CD14-positive monocyte (primary cell): ENCODE measurements at regions not wholly inside any gene's neighbourhood (a gene's known extent, or its start where the extent isn't known, plus 50 kb on each side); places are given as distances from the start of the nearest gene placed in this dataset.

Source experiments
- DNase-seq, 3 donors: peaks; one replicate each; pipeline ENCODE4 v3.0.0-alpha.2; 2011 to 2022
- H2AFZ ChIP-seq: 2 replicates; pipeline ENCODE4 v1.6.0; 2012; ENCODE audit warnings: mild to moderate bottlenecking, low read depth, low read length, inconsistent platforms; ENCODE audit not compliant: insufficient read depth, poor library complexity, severe bottlenecking
- H3K27ac ChIP-seq, 2 donors: 1 replicate in 1 of 2; 2 replicates in 1 of 2; pipeline ENCODE4 v1.5.1; 2012 to 2013; ENCODE audit warnings: low read length in 2 of 2, control low read depth in 1 of 2, inconsistent platforms in 1 of 2, low read depth in 1 of 2, mild to moderate bottlenecking in 1 of 2
- H3K27me3 ChIP-seq, 2 donors: one replicate each; pipeline versions ENCODE4 v1.6.0 to v1.6.1; 2011 to 2013; ENCODE audit warnings: low read length in 2 of 2; ENCODE audit not compliant: control insufficient read depth in 2 of 2, insufficient read depth in 2 of 2
- H3K36me3 ChIP-seq, 2 donors: replicated peaks in 1 of 2; 1 replicate in 1 of 2; 2 replicates in 1 of 2; pipeline versions ENCODE4 v1.5.1 to v1.6.1; 2012 to 2013; ENCODE audit warnings: low read length in 2 of 2, control low read depth in 1 of 2, inconsistent platforms in 1 of 2, mild to moderate bottlenecking in 1 of 2; ENCODE audit not compliant: insufficient read depth in 2 of 2, control insufficient read depth in 1 of 2
- H3K4me1 ChIP-seq, 2 donors: 1 replicate in 1 of 2; 2 replicates in 1 of 2; pipeline versions ENCODE4 v1.5.1 to v1.6.1; 2012 to 2013; ENCODE audit warnings: low read length in 2 of 2, control low read depth in 1 of 2, inconsistent platforms in 1 of 2, mild to moderate bottlenecking in 1 of 2, moderate library complexity in 1 of 2; ENCODE audit not compliant: insufficient read depth in 2 of 2, control insufficient read depth in 1 of 2
- H3K4me2 ChIP-seq: replicated peaks from 2 replicates; pipeline ENCODE3; 2012; ENCODE audit warnings: low read length, moderate library complexity, mild to moderate bottlenecking; ENCODE audit not compliant: poor library complexity, severe bottlenecking; ENCODE audit errors: extremely low read depth
- H3K4me3 ChIP-seq, 3 experiments: fragments of 200-600 bp in 1 of 3; sonication (generic) in 1 of 3; replicated peaks in 1 of 3; 1 replicate in 2 of 3; 2 replicates in 1 of 3; pipeline ENCODE4 v1.5.1; 2011 to 2013; ENCODE audit warnings: low read length in 3 of 3, mild to moderate bottlenecking in 3 of 3, control low read depth in 2 of 3, low read depth in 2 of 3, inconsistent platforms in 1 of 3, moderate library complexity in 1 of 3
- H3K79me2 ChIP-seq: 2 replicates; pipeline ENCODE4 v1.6.0; 2012; ENCODE audit warnings: mild to moderate bottlenecking, control low read depth, inconsistent platforms, low read length, moderate library complexity; ENCODE audit not compliant: insufficient read depth
- H3K9ac ChIP-seq: 2 replicates; pipeline ENCODE4 v1.6.0; 2017; ENCODE audit warnings: low read length, mild to moderate bottlenecking; ENCODE audit not compliant: insufficient read depth, poor library complexity, severe bottlenecking
- H3K9me3 ChIP-seq, 2 donors: replicated peaks in 1 of 2; 1 replicate in 1 of 2; 2 replicates in 1 of 2; pipeline versions ENCODE4 v1.5.1 to v1.6.1; 2012 to 2013; ENCODE audit warnings: low read length in 2 of 2, control low read depth in 1 of 2; ENCODE audit not compliant: control insufficient read depth in 1 of 2, insufficient read depth in 1 of 2
- H4K20me1 ChIP-seq: 2 replicates; pipeline ENCODE4 v1.6.0; 2012; ENCODE audit warnings: mild to moderate bottlenecking, low read length, control low read depth, moderate library complexity; ENCODE audit not compliant: insufficient read depth
- H3K27ac Mint-ChIP-seq, 7 donors: one replicate each; pipeline ENCODE4 v1.8.0; 2020; ENCODE audit warnings: mild to moderate bottlenecking in 7 of 7, mixed read lengths in 7 of 7, moderate library complexity in 6 of 7, inconsistent platforms in 2 of 7
- H3K27me3 Mint-ChIP-seq, 3 donors: one replicate each; pipeline ENCODE4 v1.8.0; 2021 to 2022; ENCODE audit warnings: low read depth in 3 of 3, mild to moderate bottlenecking in 3 of 3, mixed read lengths in 3 of 3, moderate library complexity in 3 of 3, inconsistent platforms in 1 of 3
- H3K36me3 Mint-ChIP-seq, 2 donors: one replicate each; pipeline ENCODE4 v1.8.0; 2020; ENCODE audit warnings: mixed read lengths in 2 of 2, inconsistent platforms in 1 of 2, mild to moderate bottlenecking in 1 of 2
- H3K4me1 Mint-ChIP-seq: one replicate; pipeline ENCODE4 v1.8.0; 2020; ENCODE audit warnings: mild to moderate bottlenecking, mixed read lengths
- H3K4me3 Mint-ChIP-seq, 2 donors: one replicate each; pipeline ENCODE4 v1.8.0; 2020; ENCODE audit warnings: mild to moderate bottlenecking in 2 of 2, mixed read lengths in 2 of 2, moderate library complexity in 1 of 2
- H3K9me3 Mint-ChIP-seq, 7 donors: one replicate each; pipeline ENCODE4 v1.8.0; 2020 to 2022; ENCODE audit warnings: mixed read lengths in 7 of 7, mild to moderate bottlenecking in 6 of 7, moderate library complexity in 6 of 7, inconsistent platforms in 2 of 7
- CTCF ChIP-seq: fragments of 200-600 bp; IDR thresholded peaks from one replicate; pipeline ENCODE4 v1.8.0; 2022; ENCODE audit warnings: antibody characterized with exemption, mild to moderate bottlenecking
- WGBS: methylation state at CpG from one replicate; pipeline ENCODE4 v1.1.5; 2013; ENCODE audit warnings: missing lambda C conversion rate; ENCODE audit not compliant: insufficient coverage; 5-methylcytosine and 5-hydroxymethylcytosine counted together
- intact Hi-C, 2 donors: fragments of 100-400 bp; cut with micrococcal nuclease; formaldehyde crosslinking; loops; one replicate each; pipeline versions ENCODE4 v1.15.0 to v1.15.1; 2023

DNA sequence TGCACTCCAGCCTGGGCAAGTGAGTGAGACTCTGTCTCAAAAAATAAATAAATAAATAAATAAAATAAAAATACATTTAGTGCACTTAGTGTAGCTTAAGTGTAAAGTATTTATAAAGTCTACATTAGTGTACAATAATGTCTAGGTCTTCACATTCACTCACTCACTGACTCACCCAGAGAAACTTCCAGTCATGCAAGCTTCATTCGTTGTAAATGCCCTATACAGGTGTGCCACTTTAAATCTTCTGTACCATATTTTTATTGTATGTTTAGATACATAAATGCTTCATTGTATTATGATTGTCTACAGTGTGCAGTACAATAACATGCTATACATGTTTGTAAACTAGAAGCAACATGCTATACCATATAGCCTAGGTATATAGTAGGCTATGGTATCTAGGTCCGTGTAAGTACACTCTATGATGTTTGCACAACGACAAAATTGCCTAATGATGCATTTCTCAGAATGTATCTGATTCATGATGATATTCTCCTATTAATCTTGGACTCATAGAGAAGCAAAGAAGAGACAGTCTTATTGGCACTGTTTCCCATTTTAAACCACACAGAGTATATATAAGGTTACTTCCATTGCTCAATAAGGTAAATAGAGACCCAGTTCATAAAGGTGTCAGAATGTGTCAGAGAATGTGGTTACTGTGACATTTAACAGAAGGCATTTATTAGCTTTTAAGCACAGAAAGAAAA is 1314.9 kb downstream of the CDH11 start:
- H3K79me2 ChIP-seq = no peaks in the 10 kb centered on the region
- Mint-ChIP-seq H3K4me3 (no peak overlapping the region), H3K4me1 (no peaks in the 10 kb centered on the region), H3K36me3 (no peaks in the 10 kb centered on the region), H3K27me3 (no peaks in the 10 kb centered on the region), H3K9me3 (peaks cover 0 to 5% (median 0%) of the 10 kb centered on the region in 7 donors), H3K27ac (no peak overlapping the region)
- H3K27me3 ChIP-seq = no peaks in the 10 kb centered on the region
- no peak for DNase-seq
- H3K36me3 ChIP-seq = no peaks in the 10 kb centered on the region
- H3K9me3 ChIP-seq = peaks cover 0 to 4% of the 10 kb centered on the region in 2 donors
- WGBS = no CpG with 5 or more reads among the region's 3 CpGs
- H2AFZ ChIP-seq = no peak overlapping the region
- no peaks in the 10 kb centered on the region for H4K20me1 ChIP-seq
- H3K4me3 ChIP-seq = no peak overlapping the region
- no peaks in the 10 kb centered on the region for H3K4me1 ChIP-seq
- H3K4me2 ChIP-seq = no peak overlapping the region
- intact Hi-C loops = no loop called here
- TF ChIP-seq CTCF = no peak
- H3K9ac ChIP-seq = no peak overlapping the region
- H3K27ac ChIP-seq = no peak overlapping the region

DNA sequence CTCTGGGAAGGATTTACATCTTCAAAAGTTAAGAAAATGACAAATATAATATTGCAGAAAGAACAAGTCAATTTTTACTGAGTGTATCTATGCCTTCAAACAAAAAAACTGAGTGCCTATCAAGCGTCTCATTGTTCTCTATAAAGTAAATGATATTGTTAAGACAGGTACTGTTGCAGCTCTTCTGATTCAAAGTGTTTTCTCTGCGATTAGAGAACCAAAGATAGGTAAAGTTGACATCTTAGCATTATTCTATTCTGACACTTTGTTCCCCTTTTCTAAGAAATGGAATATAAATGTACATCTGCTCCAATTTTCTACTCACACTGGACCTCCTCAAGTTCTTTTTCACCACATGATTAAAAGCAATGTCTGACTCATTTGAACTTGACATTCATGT is 1317.7 kb downstream of the CDH11 start:
- H3K27ac Mint-ChIP-seq = no peak overlapping the region
- no CpG with 5 or more reads among the region's 2 CpGs for WGBS
- no peaks in the 10 kb centered on the region for H3K36me3 Mint-ChIP-seq
- intact Hi-C loops = no loop called here
- Histone ChIP-seq H3K4me2 (no peak overlapping the region), H4K20me1 (no peaks in the 10 kb centered on the region), H3K27me3 (no peaks in the 10 kb centered on the region), H3K4me3 (no peak overlapping the region), H3K9me3 (peaks cover 0 to 9% of the 10 kb centered on the region in 2 donors), H3K79me2 (no peaks in the 10 kb centered on the region), H3K9ac (no peak overlapping the region), H3K36me3 (no peaks in the 10 kb centered on the region), H3K27ac (no peak overlapping the region), H3K4me1 (no peaks in the 10 kb centered on the region), H2AFZ (no peak overlapping the region)
- TF ChIP-seq CTCF = no peak
- no peak for DNase-seq
- no peaks in the 10 kb centered on the region for H3K4me1 Mint-ChIP-seq
- H3K9me3 Mint-ChIP-seq = peaks cover 0 to 5% (median 0%) of the 10 kb centered on the region in 7 donors
- H3K4me3 Mint-ChIP-seq = no peak overlapping the region
- no peaks in the 10 kb centered on the region for H3K27me3 Mint-ChIP-seq
